ENCODE measurements at regions not wholly inside any gene's neighbourhood (a gene's known extent, or its start where the extent isn't known, plus 50 kb on each side); places are given as distances from the start of the nearest gene placed in this dataset.

- TF ChIP-seq EP300 (IDR thresholded peaks at IDR 0.05) (no peak), POLR2AphosphoS5 (IDR thresholded peaks at IDR 0.05) (no peak)
Observed at GRCh38 chr4:106583108-106583507, 214.5 kb upstream of the GIMD1 start.

All from sigmoid colon (tissue), 4 donors.